Psoas muscle (tissue), 7 donors: ENCODE measurements at regions not wholly inside any gene's neighbourhood (a gene's known extent, or its start where the extent isn't known, plus 50 kb on each side); places are given as distances from the start of the nearest gene placed in this dataset.

ENCODE experiments used
- ATAC-seq, 4 donors: fragments of 200-7000 bp; cut with Tn5 transposase; one replicate each; pipeline ENCODE4 v1.9.1; 2020; ENCODE audit warnings: moderate library complexity in 3 of 4, mild to moderate bottlenecking in 2 of 4
- DNase-seq, 2 donors: peaks; one replicate each; pipeline ENCODE4 v3.0.0-alpha.2; 2020
- H3K27ac ChIP-seq: fragments of 200-600 bp; one replicate; pipeline ENCODE4 v1.8.0; 2022
- H3K27me3 ChIP-seq, 3 donors: fragments of 200-600 bp in 1 of 3; one replicate each; pipeline versions ENCODE4 v1.6.1 to v1.8.0; 2013 to 2022; ENCODE audit warnings: low read length in 2 of 3, mild to moderate bottlenecking in 2 of 3, moderate library complexity in 1 of 3; ENCODE audit not compliant: insufficient read depth in 3 of 3
- H3K36me3 ChIP-seq, 2 donors: fragments of 200-600 bp in 1 of 2; one replicate each; pipeline versions ENCODE4 v1.6.1 to v1.8.0; 2013 to 2022; ENCODE audit warnings: low read depth in 1 of 2, mild to moderate bottlenecking in 1 of 2, moderate library complexity in 1 of 2; ENCODE audit not compliant: insufficient read depth in 1 of 2
- H3K4me1 ChIP-seq: fragments of 200-600 bp; one replicate; pipeline ENCODE4 v1.8.0; 2022
- H3K4me3 ChIP-seq: fragments of 200-600 bp; one replicate; pipeline ENCODE4 v1.8.0; 2022; ENCODE audit warnings: mild to moderate bottlenecking
- H3K9me3 ChIP-seq: fragments of 200-600 bp; one replicate; pipeline ENCODE4 v1.8.0; 2022
- CTCF ChIP-seq: fragments of 200-600 bp; IDR thresholded peaks from one replicate; pipeline ENCODE4 v1.8.0; 2022; ENCODE audit warnings: antibody characterized with exemption
- WGBS, 3 donors: extraction: QIAGEN DNeasy Blood & Tissue Kit; methylation state at CpG; one replicate each; pipeline versions ENCODE4 v1.1.6 to v1.1.7; 2013; 5-methylcytosine and 5-hydroxymethylcytosine counted together
- intact Hi-C, 2 donors: fragments of 100-400 bp; cut with DNase I; formaldehyde crosslinking; loops; one replicate each; pipeline versions ENCODE4 v1.11.0 to v1.14.2; 2022
- donor health status: healthy with polysubstance abuse.
- donor health status: DM: no; HTN: no; CAD: no; lungs with moderate emphysema.
- donor health status: Bipolar disorder and iron deficiency.
- donor health status: healthy.
- donor health status: DM: yes; HTN: yes; CAD: no.
- donor health status: DM: no; HTN: no; CAD: no.
- donor health status: DM: yes; HTN: yes; CAD: no.

- Histone ChIP-seq H3K4me1 (no peaks in the 10 kb centered on the region), H3K36me3 (no peaks in the 10 kb centered on the region), H3K27ac (no peak overlapping the region), H3K27me3 (peaks cover 0 to 2% (median 0%) of the 10 kb centered on the region in 3 donors), H3K9me3 (peaks cover 5% of the 10 kb centered on the region), H3K4me3 (no peak overlapping the region)
- ATAC-seq (no peak), DNase-seq (no peak)
- intact Hi-C loops = no loop called here
- whole genome bisulfite sequencing, 3 donors = 76 to 85% (median 80%) methylated on average over 5 of the region's 5 CpGs
- no peak for TF ChIP-seq CTCF
Measured at GRCh38 chr11:41917900-41918299, 458.4 kb upstream of the LRRC4C start.

GRCh38 chr11:41920374-41920773, 460.9 kb upstream of the LRRC4C start:
- ATAC-seq (no peak), DNase-seq (no peak)
- Histone ChIP-seq H3K9me3 (no peaks in the 10 kb centered on the region), H3K27ac (no peak overlapping the region), H3K27me3 (peaks cover 0 to 2% (median 0%) of the 10 kb centered on the region in 3 donors), H3K4me3 (no peak overlapping the region), H3K36me3 (no peaks in the 10 kb centered on the region), H3K4me1 (no peaks in the 10 kb centered on the region)
- WGBS, 3 donors = 34 to 62% (median 57%) methylated on average over 2 of the region's 2 CpGs
- no peak for TF ChIP-seq CTCF
- intact Hi-C loops = no loop called here

- Histone ChIP-seq H3K27me3 (peaks cover 0 to 2% (median 0%) of the 10 kb centered on the region in 3 donors), H3K27ac (no peak overlapping the region), H3K4me3 (no peak overlapping the region), H3K36me3 (no peaks in the 10 kb centered on the region), H3K9me3 (no peaks in the 10 kb centered on the region), H3K4me1 (no peaks in the 10 kb centered on the region)
- intact Hi-C loops = no loop called here
- DNase-seq (no peak), ATAC-seq (no peak)
- TF ChIP-seq CTCF = no peak
- WGBS, 3 donors = 27 to 43% (median 41%) methylated on average over 2 of the region's 2 CpGs
Measured at GRCh38 chr11:41921746-41922390, 462.4 kb upstream of the LRRC4C start.

- H3K4me1 ChIP-seq = no peaks in the 10 kb centered on the region
- H3K36me3 ChIP-seq = no peaks in the 10 kb centered on the region
- ATAC-seq = no peak
- peaks cover 0 to 2% (median 0%) of the 10 kb centered on the region in 3 donors for H3K27me3 ChIP-seq
- DNase-seq = no peak
- H3K4me3 ChIP-seq = no peak overlapping the region
- no peak for TF ChIP-seq CTCF
- H3K9me3 ChIP-seq = no peaks in the 10 kb centered on the region
- 76 to 78% (median 77%) methylated on average over 4 of the region's 4 CpGs for WGBS, 3 donors
- H3K27ac ChIP-seq = no peak overlapping the region
- intact Hi-C loops = no loop called here
Measured at GRCh38 chr11:41926339-41926738, 466.9 kb upstream of the LRRC4C start.

- intact Hi-C loops = no loop called here
- ATAC-seq = no peak
- TF ChIP-seq CTCF = no peak
Measured at GRCh38 chr11:41935241-41935640, 475.8 kb upstream of the LRRC4C start.

More at GRCh38 chr11:41935241-41935640, 475.8 kb upstream of the LRRC4C start:
- Histone ChIP-seq H3K36me3 (no peaks in the 10 kb centered on the region), H3K4me3 (no peak overlapping the region), H3K27ac (no peak overlapping the region), H3K4me1 (no peaks in the 10 kb centered on the region), H3K9me3 (peaks cover 10% of the 10 kb centered on the region), H3K27me3 (no peaks in the 10 kb centered on the region)
- DNase-seq = no peak
- WGBS, 3 donors = 37 to 58% (median 52%) methylated on average over 1 of the region's 1 CpG
